Activated CD4-positive, alpha-beta T cell treated with anti-CD3 and anti-CD28 coated beads, Interleukin-10, Interleukin-2, amounts not matched to agents 100 ng/mL and 50 ng/mL, durations not matched to agents 16 hours and 8 hours (primary cell): ENCODE measurements at regions not wholly inside any gene's neighbourhood (a gene's known extent, or its start where the extent isn't known, plus 50 kb on each side); places are given as distances from the start of the nearest gene placed in this dataset.

Experiments used
- DNase-seq: peaks from one replicate; pipeline ENCODE4 v3.0.0-alpha.2; 2020

DNA sequence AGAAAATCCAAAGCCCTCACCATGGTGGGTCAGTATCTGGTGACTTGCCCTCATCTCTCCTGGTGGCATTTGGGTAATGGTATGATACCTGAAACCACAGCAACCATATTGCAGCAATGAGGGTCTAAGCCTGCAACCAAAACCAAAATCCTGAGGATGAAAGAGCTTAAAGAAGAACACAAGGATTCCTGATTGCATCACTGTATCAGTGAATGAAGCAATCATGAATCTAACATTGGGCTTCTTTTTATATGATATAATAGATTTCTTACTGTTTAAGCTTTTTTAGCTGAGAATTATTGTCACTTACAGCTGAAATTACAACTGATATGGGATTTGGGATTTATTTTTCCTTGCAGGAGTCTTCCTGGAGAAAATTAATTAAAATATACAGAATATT lies 269.9 kb downstream of the MEF2C start:
- no peak for DNase-seq

DNA sequence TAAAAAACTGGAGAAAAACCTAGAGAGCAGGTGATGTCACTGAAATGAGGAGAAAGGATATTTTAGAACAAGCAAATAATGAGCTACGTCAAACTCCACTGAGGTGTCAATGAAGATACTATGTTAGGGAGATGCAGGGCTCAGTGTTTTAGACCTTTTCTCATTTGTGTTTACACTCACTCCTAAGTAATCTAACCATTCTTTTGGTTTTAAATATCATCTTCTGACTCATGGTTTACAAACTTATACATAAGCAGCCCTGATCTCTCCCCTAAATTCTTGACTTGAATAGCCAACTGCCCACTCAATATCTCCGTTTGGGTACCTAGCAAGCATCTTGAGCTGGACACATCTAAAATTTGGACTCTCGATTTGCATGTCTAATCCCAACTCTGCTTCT lies 272.4 kb downstream of the MEF2C start:
- DNase-seq = no peak

GRCh38 chr5:88607492-88607891 lies 275.5 kb downstream of the MEF2C start:
- no peak for DNase-seq

DNA sequence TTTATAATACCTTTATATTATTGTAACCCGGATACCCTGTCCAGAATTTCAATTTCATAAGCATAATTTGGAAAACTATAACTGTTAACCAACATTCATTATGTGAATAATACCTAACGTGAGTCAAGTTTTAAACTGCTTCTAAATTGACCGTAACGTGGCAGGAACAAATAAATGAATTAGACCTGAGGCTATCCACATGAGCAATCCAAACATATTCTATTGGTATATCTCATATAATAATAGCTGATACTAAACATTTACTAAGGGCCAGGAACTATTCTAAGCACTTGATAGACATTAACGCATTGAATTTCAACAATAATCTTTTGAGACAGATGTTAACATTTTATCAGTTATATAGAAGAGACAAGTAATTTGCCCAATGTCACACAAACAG lies 276.4 kb downstream of the MEF2C start:
- DNase-seq = no peak

DNA sequence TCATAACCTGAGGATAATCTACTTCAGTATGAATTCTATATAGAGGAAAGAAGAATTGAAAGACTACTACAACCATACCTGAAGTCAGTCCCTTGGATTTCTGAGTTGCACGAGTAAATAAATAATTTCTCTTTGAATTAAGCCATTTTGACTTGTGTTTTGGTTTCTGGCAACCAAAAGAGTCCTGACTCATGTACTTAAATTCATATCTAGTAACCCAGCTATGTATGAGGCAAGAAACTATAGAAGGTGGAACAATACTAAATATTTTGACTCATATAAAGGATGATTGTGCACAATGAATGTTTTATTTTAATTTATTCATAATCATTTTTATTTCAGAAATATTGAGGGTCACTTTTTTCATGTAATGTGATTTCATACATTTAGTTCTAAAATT lies 276.8 kb downstream of the MEF2C start:
- DNase-seq = no peak

GRCh38 chr5:88602584-88602983 lies 280.4 kb downstream of the MEF2C start:
- DNase-seq = peak; percentile 28

DNA sequence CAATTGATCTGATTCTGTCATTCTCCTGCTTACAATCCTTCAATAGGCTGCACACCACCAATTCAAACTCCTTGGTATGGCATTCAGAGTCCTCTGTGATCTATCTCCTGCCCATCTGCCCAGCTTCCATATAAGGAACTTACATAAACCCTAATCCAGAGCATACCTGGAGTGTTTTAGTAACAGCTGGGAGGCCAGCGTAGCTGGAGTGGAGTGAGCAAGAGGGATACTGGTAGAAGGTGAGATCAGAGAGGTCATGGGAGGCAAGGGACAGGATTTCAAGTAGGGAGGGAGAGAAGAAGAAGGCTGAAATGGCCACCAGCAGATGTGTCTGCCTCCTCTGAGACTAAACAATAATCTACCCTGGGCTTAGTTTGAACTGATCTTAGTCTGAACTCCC lies 288.5 kb downstream of the MEF2C start:
- no peak for DNase-seq

DNA sequence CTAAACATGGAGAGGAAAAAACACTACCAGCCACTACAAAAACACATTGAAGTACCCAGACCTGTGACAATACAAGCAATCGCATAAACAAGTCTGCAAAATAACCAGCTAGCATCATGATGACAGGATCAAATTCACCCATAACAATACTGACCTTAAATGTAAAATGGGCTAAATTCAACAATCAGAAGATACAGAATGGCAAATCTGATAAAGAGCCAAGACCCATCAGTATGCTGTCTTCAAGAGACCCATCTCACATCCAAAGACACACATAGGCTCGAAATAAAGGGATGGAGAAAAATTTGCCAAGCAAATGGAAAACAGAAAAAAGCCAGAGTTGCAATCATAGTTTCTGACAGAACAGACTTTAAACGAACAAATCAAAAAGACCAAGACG lies 294.4 kb downstream of the MEF2C start:
- no peak for DNase-seq

GRCh38 chr5:88583471-88583870 lies 299.5 kb downstream of the MEF2C start:
- no peak for DNase-seq

DNA sequence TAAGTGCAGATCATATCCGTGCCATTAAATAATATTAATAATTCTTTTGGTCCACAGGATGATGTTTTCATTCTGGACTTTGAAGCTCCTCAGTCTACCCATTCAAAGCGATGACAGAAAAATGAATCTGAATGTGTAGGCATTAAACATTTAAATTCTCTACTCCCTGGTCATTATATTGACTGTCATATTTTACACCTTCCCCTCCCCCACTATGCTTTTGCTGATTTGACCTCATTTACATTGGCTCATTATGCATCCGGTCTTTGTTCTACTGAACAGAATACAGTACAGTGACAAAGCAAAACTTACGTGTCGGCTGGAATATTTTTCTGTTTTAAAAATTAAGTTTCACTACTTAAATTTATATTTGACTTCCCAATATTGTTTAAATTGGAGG lies 289.7 kb upstream of the TMEM161B start:
- no peak for DNase-seq

DNA sequence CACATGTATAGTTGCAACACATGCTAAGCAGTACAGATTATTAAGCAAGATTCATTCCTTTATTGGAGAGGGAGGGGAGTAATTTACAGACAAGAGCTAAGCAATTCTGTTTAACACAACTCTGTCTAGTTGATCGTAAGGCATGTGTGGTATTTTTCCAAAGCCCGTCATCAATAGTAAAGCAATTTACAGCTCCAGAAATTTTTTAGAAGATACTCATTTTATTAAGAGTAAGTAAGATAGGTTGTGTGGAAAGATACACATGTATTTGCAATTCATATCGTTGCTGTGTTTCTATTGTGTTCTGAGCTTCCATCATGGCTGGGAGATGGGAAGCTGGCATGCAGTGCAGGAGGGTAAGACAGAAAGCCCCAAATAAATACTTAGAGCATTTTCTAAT lies 289.2 kb upstream of the TMEM161B start:
- DNase-seq = no peak

GRCh38 chr5:88557131-88557530 lies 288.5 kb upstream of the TMEM161B start:
- DNase-seq = no peak

DNA sequence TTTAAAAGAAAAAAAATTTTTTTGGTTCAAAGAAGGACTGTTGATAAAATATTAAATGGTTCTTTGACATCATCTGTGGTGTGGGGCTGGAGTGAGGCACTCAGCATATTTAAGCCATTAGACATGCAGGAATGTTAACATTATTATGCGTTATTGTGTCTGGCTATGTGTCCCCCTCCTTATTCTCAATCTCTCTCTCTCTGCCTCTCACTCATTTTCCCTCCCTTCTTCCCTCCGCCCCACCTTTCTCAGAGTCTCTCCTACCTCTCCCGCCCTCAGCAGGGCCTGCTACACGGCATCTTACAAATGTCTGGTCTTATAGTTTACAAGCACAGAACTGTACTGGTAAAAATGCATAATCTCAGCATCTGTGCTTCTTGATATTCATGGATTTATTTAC lies 287.8 kb upstream of the TMEM161B start:
- DNase-seq = no peak

DNA sequence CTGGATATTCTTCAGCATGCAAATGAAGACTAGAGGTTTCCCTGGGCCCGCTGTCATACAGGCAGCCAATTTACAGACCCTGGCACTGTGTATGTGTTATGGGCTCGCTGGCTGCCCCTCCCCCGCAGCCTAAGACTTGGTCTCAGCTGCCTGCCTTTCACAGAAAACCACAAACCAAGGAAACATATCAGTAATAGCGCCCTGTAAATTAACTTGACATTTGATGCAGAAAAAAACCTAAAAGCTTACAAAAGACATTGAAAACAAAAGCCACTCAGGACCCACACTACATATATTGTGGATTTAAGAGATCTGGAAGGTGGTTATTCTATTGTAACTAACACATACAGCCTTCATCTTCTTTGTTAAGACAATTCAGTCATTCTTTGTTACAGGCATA lies 287.0 kb upstream of the TMEM161B start:
- no peak for DNase-seq

DNA sequence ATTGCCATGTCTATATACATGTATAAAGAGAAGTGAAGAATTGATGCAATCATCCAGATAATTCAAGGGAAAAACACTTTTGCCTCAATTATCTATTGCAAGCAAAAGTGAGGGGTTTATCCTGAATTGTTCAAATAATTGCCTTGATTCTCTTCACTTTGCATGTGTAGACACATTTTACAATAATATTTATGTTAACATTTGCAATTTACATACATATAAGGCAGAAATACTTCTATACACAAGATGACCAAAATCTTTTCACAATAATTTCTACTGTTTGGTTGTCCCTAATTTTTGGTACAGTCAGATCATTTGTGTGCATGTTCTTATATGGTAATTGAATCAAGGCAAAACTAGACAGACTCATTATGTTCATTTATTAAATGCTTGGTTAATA lies 285.3 kb upstream of the TMEM161B start:
- no peak for DNase-seq

DNA sequence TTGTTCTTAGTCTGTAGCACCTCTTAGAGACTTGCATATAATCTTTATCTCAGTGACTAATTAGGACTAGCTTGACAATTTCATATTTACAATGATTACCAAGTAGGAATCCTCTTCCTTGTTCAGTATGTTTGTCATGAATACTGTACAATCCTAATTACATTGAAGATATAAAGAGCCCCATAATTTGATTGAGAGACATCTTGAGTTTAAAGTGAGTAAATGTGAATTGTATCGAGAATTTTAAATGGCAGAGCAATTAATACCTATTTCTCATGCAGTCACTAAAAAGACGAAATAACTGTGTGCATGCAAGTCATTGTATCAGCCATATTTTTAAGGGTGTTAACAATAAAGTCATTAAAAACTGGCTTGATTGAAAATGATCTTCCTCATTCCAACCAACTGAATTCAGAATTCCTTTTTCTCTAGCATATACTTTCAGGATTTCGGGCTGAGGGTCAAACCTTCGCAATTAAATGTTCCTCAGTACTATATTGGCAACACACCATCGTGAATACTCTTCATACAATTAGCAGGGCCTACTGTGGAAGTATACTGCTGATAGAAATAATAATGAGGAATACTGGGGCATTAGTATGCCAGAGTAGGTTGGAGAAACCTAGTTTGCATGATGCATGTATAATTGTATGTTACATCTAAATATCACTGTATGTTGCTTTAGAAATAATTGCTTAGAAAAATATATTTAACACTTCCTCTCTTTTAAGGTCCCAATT lies 284.7 kb upstream of the TMEM161B start:
- no peak for DNase-seq

- no peak for DNase-seq
Measured at GRCh38 chr5:88552426-88552825, 283.8 kb upstream of the TMEM161B start.

GRCh38 chr5:88551724-88552345 lies 283.2 kb upstream of the TMEM161B start:
- no peak for DNase-seq

GRCh38 chr5:88550736-88551135 lies 282.1 kb upstream of the TMEM161B start:
- DNase-seq = no peak

- no peak for DNase-seq
Measured at GRCh38 chr5:88548136-88548805, 279.6 kb upstream of the TMEM161B start.

- DNase-seq = no peak
Measured at GRCh38 chr5:88545338-88545737, 276.7 kb upstream of the TMEM161B start.

- DNase-seq = no peak
Measured at GRCh38 chr5:88544671-88545070, 276.0 kb upstream of the TMEM161B start.

- no peak for DNase-seq
Measured at GRCh38 chr5:88544136-88544645, 275.5 kb upstream of the TMEM161B start.

GRCh38 chr5:88542786-88543185 lies 274.1 kb upstream of the TMEM161B start:
- no peak for DNase-seq
